Trophoblast cell (in vitro differentiated cells and primary cell): ENCODE measurements at regions not wholly inside any gene's neighbourhood (a gene's known extent, or its start where the extent isn't known, plus 50 kb on each side); places are given as distances from the start of the nearest gene placed in this dataset.

Source experiments
- DNase-seq, 2 donors: peaks; one replicate each; pipeline ENCODE4 v3.0.0-alpha.2; 2016
- H2AFZ ChIP-seq: 2 replicates; pipeline ENCODE4 v1.6.1; 2013; ENCODE audit warnings: low read length, moderate library complexity, mild to moderate bottlenecking; ENCODE audit not compliant: insufficient read depth, poor library complexity
- H2AK5ac ChIP-seq: 2 replicates; pipeline ENCODE4 v1.6.1; 2013; ENCODE audit warnings: mild to moderate bottlenecking, low read length
- H2BK120ac ChIP-seq: 2 replicates; pipeline ENCODE4 v1.6.1; 2013; ENCODE audit warnings: low read length, mild to moderate bottlenecking, moderate library complexity; ENCODE audit not compliant: insufficient read depth, poor library complexity
- H2BK12ac ChIP-seq: 2 replicates; pipeline ENCODE4 v1.6.1; 2013; ENCODE audit warnings: mild to moderate bottlenecking, low read length, moderate library complexity
- H2BK5ac ChIP-seq: 2 replicates; pipeline ENCODE4 v1.6.1; 2013; ENCODE audit warnings: low read length, low read depth, moderate library complexity, mild to moderate bottlenecking; ENCODE audit not compliant: poor library complexity
- H3K14ac ChIP-seq: 2 replicates; pipeline ENCODE4 v1.6.1; 2013; ENCODE audit warnings: mild to moderate bottlenecking, low read length
- H3K18ac ChIP-seq: 2 replicates; pipeline ENCODE4 v1.6.1; 2013; ENCODE audit warnings: mild to moderate bottlenecking, low read length
- H3K23ac ChIP-seq: 2 replicates; pipeline ENCODE4 v1.6.1; 2013; ENCODE audit warnings: low read length
- H3K27ac ChIP-seq: 2 replicates; pipeline ENCODE4 v1.5.1; 2013; ENCODE audit warnings: low read depth, mild to moderate bottlenecking, inconsistent platforms, low read length, moderate library complexity
- H3K27me3 ChIP-seq: 2 replicates; pipeline ENCODE4 v1.6.1; 2013; ENCODE audit warnings: inconsistent platforms, mild to moderate bottlenecking, low read length, moderate library complexity; ENCODE audit not compliant: insufficient read depth
- H3K36me3 ChIP-seq, 2 experiments: 1 replicate in 1 of 2; 2 replicates in 1 of 2; pipeline ENCODE4 v1.6.1; 2013; ENCODE audit warnings: low read length in 2 of 2, mild to moderate bottlenecking in 2 of 2, moderate library complexity in 1 of 2; ENCODE audit not compliant: insufficient read depth in 2 of 2, control insufficient read depth in 1 of 2
- H3K4ac ChIP-seq: 2 replicates; pipeline ENCODE4 v1.6.1; 2013; ENCODE audit warnings: low read depth, mild to moderate bottlenecking, low read length, moderate library complexity
- H3K4me1 ChIP-seq, 2 experiments: 1 replicate in 1 of 2; 2 replicates in 1 of 2; pipeline ENCODE4 v1.6.1; 2013; ENCODE audit warnings: low read length in 2 of 2, mild to moderate bottlenecking in 2 of 2, moderate library complexity in 1 of 2; ENCODE audit not compliant: insufficient read depth in 2 of 2, control insufficient read depth in 1 of 2
- H3K4me2 ChIP-seq: 2 replicates; pipeline ENCODE4 v1.6.1; 2013; ENCODE audit warnings: inconsistent platforms, mild to moderate bottlenecking, low read length, moderate library complexity
- H3K4me3 ChIP-seq: 2 replicates; pipeline ENCODE4 v1.5.1; 2013; ENCODE audit warnings: mild to moderate bottlenecking, low read depth, low read length, inconsistent platforms
- H3K79me1 ChIP-seq: one replicate; pipeline ENCODE4 v1.6.1; 2013; ENCODE audit warnings: low read length
- H3K79me2 ChIP-seq: 2 replicates; pipeline ENCODE4 v1.6.1; 2013; ENCODE audit warnings: low read length, mild to moderate bottlenecking; ENCODE audit not compliant: control insufficient read depth, insufficient read depth, poor library complexity
- H3K9ac ChIP-seq: 2 replicates; pipeline ENCODE4 v1.6.1; 2013; ENCODE audit warnings: mild to moderate bottlenecking, low read length
- H3K9me3 ChIP-seq: 2 replicates; pipeline ENCODE4 v1.6.1; 2013; ENCODE audit warnings: low read depth, mild to moderate bottlenecking, control low read depth, inconsistent platforms, low read length; ENCODE audit not compliant: insufficient read depth
- H4K12ac ChIP-seq: 2 replicates; pipeline ENCODE4 v1.6.1; 2013; ENCODE audit warnings: low read depth, mild to moderate bottlenecking, low read length, moderate library complexity
- H4K8ac ChIP-seq: 2 replicates; pipeline ENCODE4 v1.6.1; 2013; ENCODE audit warnings: low read depth, mild to moderate bottlenecking, low read length, moderate library complexity
- H4K91ac ChIP-seq: one replicate; pipeline ENCODE4 v1.6.1; 2013; ENCODE audit warnings: low read depth, mild to moderate bottlenecking, low read length, moderate library complexity
- WGBS: extraction: QIAGEN DNeasy Blood & Tissue Kit; methylation state at CpG from one replicate; pipeline ENCODE4 v1.1.7; 2013; ENCODE audit warnings: missing lambda C conversion rate; ENCODE audit not compliant: insufficient read length, insufficient coverage; ENCODE audit errors: extremely low coverage; 5-methylcytosine and 5-hydroxymethylcytosine counted together

GRCh38 chr15:35198197-35198596 lies 113.1 kb upstream of the NANOGP8 start:
- H3K4me1 ChIP-seq = no peaks in the 10 kb centered on the region
- H3K79me2 ChIP-seq = no peaks in the 10 kb centered on the region
- no peaks in the 10 kb centered on the region for H3K36me3 ChIP-seq
- no peak overlapping the region for H2BK120ac ChIP-seq
- no peak overlapping the region for H2BK12ac ChIP-seq
- no peak overlapping the region for H3K14ac ChIP-seq
- H3K9ac ChIP-seq = no peak overlapping the region
- H3K9me3 ChIP-seq = no peaks in the 10 kb centered on the region
- no peaks in the 10 kb centered on the region for H3K27me3 ChIP-seq
- WGBS = no CpG with 5 or more reads among the region's 1 CpG
- no peak overlapping the region for H3K4me3 ChIP-seq
- no peak for DNase-seq
- H2AFZ ChIP-seq = no peak overlapping the region
- H4K91ac ChIP-seq = no peak overlapping the region
- H3K4me2 ChIP-seq = no peak overlapping the region
- H3K79me1 ChIP-seq = no peaks in the 10 kb centered on the region
- no peak overlapping the region for H4K8ac ChIP-seq
- H4K12ac ChIP-seq = no peak overlapping the region
- H3K27ac ChIP-seq = no peak overlapping the region
- no peak overlapping the region for H3K18ac ChIP-seq
- H2AK5ac ChIP-seq = no peak overlapping the region
- no peak overlapping the region for H3K23ac ChIP-seq
- H2BK5ac ChIP-seq = no peak overlapping the region
- H3K4ac ChIP-seq = no peak overlapping the region

GRCh38 chr15:35197754-35198153 lies 112.7 kb upstream of the NANOGP8 start:
- DNase-seq = no peak
- H3K23ac ChIP-seq = no peak overlapping the region
- no peaks in the 10 kb centered on the region for H3K79me1 ChIP-seq
- no peak overlapping the region for H2BK12ac ChIP-seq
- H3K4ac ChIP-seq = no peak overlapping the region
- H2BK5ac ChIP-seq = no peak overlapping the region
- H4K91ac ChIP-seq = no peak overlapping the region
- H3K4me1 ChIP-seq = no peaks in the 10 kb centered on the region
- no peak overlapping the region for H3K9ac ChIP-seq
- no peak overlapping the region for H3K4me3 ChIP-seq
- no peak overlapping the region for H3K18ac ChIP-seq
- H2BK120ac ChIP-seq = no peak overlapping the region
- no peaks in the 10 kb centered on the region for H3K36me3 ChIP-seq
- H3K27ac ChIP-seq = no peak overlapping the region
- H3K4me2 ChIP-seq = no peak overlapping the region
- no peaks in the 10 kb centered on the region for H3K27me3 ChIP-seq
- H3K9me3 ChIP-seq = no peaks in the 10 kb centered on the region
- H3K79me2 ChIP-seq = no peaks in the 10 kb centered on the region
- no peak overlapping the region for H3K14ac ChIP-seq
- H4K8ac ChIP-seq = no peak overlapping the region
- no CpG with 5 or more reads among the region's 1 CpG for WGBS
- H2AK5ac ChIP-seq = no peak overlapping the region
- no peak overlapping the region for H4K12ac ChIP-seq
- H2AFZ ChIP-seq = no peak overlapping the region

- Histone ChIP-seq H3K4me3 (no peak overlapping the region), H2AFZ (no peak overlapping the region), H3K27ac (no peak overlapping the region), H2BK120ac (no peak overlapping the region), H3K4me1 (no peaks in the 10 kb centered on the region), H3K4me2 (no peak overlapping the region), H3K79me2 (no peaks in the 10 kb centered on the region), H3K79me1 (no peaks in the 10 kb centered on the region), H2BK5ac (no peak overlapping the region), H3K23ac (no peak overlapping the region), H3K36me3 (no peaks in the 10 kb centered on the region), H3K9ac (no peak overlapping the region), H3K27me3 (no peaks in the 10 kb centered on the region), H3K4ac (no peak overlapping the region), H3K18ac (no peak overlapping the region), H4K8ac (no peak overlapping the region), H2AK5ac (no peak overlapping the region), H3K14ac (no peak overlapping the region), H4K12ac (no peak overlapping the region), H3K9me3 (no peaks in the 10 kb centered on the region), H4K91ac (no peak overlapping the region), H2BK12ac (no peak overlapping the region)
- no peak for DNase-seq
Measured at GRCh38 chr15:35197306-35197705, 112.2 kb upstream of the NANOGP8 start.

- Histone ChIP-seq H4K8ac (no peak overlapping the region), H3K4me3 (no peak overlapping the region)
Measured at GRCh38 chr15:35196273-35196672, 111.2 kb upstream of the NANOGP8 start.

More at GRCh38 chr15:35196273-35196672, 111.2 kb upstream of the NANOGP8 start:
- no CpG with 5 or more reads among the region's 5 CpGs for WGBS
- Histone ChIP-seq H3K79me1 (no peaks in the 10 kb centered on the region), H2BK5ac (no peak overlapping the region), H3K9ac (peak overlapping the region; percentile 57), H3K18ac (no peak overlapping the region), H2AFZ (no peak overlapping the region), H2BK12ac (no peak overlapping the region), H3K4me1 (no peaks in the 10 kb centered on the region), H4K12ac (no peak overlapping the region), H4K91ac (no peak overlapping the region), H3K27ac (no peak overlapping the region), H3K23ac (no peak overlapping the region), H2BK120ac (no peak overlapping the region), H2AK5ac (no peak overlapping the region), H3K14ac (no peak overlapping the region), H3K79me2 (no peaks in the 10 kb centered on the region), H3K4me2 (no peak overlapping the region), H3K4ac (no peak overlapping the region), H3K9me3 (no peaks in the 10 kb centered on the region), H3K27me3 (no peaks in the 10 kb centered on the region), H3K36me3 (no peaks in the 10 kb centered on the region)
- no peak for DNase-seq
